NCI-H2227 (cell line): ENCODE measurements at regions not wholly inside any gene's neighbourhood (a gene's known extent, or its start where the extent isn't known, plus 50 kb on each side); places are given as distances from the start of the nearest gene placed in this dataset.

Experiments
- DNase-seq: peaks from one replicate; lab custom pipeline; 2025; ENCODE audit not compliant: unreplicated experiment; lab: John Stamatoyannopoulos, UW

DNA sequence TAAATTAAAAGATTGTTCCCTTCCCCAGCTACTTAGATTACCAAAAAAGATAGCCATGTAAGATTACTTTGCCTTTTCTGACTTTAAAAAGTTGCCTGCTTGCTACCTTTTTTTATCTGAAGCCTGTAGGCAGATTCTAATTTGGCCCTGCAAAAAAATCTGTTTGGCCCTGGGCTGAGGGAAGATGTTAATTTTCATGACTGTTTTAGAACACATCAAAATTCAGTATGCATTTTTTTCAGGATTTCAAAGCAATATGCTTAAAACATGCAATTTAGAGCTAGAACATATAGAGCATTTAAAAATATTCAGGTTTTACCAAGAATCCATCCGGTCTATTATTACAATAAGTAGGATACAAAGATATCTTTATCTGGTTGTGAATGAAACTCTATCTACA, 563.6 kb downstream of the NR2F1-AS1 start:
- no peak for DNase-seq

DNA sequence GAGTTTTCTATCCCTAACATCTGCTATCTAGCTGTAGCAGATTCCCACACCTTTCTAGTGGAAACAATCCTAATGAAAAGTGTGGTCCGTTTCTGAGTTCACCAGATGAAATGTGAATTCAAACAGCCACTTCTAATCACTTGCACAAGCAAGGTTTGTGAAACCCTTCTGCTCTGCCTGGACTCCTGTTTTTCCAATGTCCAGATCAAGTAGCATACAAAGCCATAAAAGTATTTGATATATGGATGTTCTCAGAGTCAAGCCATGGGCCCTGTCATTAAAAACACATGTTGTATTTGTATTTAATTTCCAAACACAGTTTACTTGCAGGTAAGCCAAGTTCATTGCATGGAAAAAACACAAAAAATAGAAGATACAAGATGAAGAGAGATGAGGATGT, 570.4 kb downstream of the NR2F1-AS1 start:
- no peak for DNase-seq

DNA sequence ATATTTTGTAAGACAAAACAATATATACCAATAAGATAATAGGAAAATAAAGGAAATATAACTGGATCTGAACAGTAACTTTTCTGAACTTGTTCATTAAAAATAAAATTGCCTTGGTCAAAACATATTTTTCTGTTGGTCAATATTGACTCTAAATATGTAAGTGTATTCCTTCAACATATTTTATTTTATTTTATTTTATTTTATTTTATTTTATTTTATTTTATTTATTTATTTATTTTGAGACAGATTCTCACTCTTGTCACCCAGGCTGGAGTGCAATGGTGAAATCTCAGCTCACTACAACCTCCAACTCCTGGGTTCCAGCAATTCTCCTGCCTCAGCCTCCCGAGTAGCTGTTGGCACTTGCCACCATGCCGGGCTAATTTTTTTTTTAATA, 571.0 kb downstream of the NR2F1-AS1 start:
- DNase-seq: no peak

DNA sequence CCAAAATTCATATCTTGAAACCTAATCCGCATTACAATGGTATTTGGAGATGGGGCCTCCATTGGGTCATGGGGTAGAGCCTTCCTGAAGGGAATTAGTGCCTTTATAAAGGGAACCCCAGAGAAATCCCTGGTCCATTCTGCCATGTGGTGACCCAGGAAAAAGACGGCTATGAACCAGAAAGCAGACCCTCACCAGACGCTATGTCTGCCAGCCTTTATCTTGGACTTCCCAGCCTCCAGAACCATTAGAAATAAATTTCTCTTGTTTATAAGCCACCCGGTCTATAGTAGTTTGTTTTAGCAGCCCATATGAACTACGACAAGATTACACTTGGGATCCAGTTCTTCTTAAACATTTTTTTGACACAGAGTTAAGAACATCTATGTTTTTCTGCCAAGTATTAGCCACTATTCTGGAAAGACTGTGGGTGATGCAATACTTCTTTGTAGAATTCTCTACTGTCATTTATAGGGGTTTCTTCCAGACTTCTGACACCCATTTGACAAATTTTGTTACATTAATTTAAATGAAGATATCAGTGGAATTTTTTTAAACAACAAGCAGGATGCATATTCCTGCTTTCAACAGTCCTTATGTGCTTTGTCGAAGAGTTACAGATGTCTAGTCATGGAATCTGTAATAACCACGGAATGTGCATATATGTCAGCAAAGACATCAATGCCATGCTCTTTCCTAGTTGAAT, 572.4 kb downstream of the NR2F1-AS1 start:
- DNase-seq: no peak

DNA sequence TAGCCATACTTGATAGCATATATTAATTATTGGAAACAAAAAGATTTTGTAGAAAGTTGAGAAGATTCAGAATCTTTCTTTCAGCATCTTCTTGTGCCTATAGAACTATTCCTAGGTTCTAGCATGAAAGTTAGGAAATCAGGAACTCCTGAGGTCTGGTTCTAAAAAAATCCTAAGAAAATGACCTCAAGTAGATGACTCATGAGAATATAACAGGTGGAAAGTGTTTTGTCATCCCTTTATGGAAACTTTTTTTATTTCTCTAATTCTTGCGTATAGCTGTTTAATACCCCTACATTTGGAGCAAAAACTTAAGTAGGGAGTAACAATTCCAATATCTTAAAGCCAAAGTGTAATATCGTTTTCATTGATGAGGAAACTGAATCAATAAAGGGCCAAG, 574.1 kb downstream of the NR2F1-AS1 start:
- DNase-seq: no peak

DNA sequence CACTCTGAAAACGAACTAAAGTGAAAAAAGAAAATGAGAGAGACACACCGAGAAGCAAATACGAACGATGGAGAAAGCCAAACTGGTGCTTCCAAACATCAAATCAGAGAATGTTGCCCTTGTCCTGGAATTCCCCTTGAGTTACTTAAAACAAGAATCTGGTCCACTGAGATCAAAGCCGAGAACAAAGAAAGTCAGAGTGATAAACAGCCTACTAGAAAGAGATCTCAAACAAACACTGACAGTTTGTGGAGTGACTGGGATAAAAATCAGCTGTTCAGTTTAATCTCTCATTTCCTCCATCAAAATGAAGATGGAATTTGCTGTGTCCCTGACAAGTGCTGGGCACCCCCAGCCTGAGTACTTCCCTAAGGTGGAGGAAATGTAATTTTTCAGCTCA, 582.6 kb downstream of the NR2F1-AS1 start:
- DNase-seq: no peak

DNA sequence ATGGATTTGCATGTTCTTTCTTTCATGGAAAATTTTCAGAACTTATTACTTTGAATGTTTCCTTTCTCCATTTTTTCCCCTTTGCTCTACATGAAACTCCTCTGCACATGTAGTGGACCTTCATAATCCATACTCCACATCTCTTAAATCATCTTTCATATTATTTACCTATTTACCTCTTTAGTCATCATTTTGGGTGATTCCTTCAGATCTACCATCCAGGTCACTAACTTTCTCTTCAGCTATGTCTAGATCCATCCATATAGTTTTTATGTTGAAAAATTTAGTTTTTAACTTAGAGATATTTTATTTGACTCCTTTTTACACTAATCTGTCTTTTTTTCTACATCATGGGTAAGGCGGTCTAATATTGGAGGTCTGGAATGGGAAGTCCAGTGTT, 586.6 kb downstream of the NR2F1-AS1 start:
- no peak for DNase-seq

DNA sequence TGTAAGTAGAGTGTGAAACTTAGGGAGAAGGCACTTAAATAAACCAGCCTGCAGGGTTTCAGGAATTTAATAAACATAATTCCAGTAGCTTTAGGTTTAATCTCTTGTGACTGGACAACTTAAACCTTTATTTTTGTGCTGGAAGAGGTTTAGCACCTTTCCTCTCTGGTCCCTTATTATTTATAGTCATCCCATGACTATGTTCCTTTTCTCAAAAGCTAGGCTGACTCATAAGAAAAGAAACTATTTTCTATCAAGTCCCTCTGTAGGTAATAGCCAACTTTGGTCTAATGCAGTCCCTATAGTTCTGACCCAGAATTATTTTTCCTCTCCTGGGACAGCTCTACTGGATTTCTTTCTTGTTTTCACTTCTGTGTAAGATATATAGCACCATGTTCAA, 588.9 kb downstream of the NR2F1-AS1 start:
- DNase-seq: no peak

DNA sequence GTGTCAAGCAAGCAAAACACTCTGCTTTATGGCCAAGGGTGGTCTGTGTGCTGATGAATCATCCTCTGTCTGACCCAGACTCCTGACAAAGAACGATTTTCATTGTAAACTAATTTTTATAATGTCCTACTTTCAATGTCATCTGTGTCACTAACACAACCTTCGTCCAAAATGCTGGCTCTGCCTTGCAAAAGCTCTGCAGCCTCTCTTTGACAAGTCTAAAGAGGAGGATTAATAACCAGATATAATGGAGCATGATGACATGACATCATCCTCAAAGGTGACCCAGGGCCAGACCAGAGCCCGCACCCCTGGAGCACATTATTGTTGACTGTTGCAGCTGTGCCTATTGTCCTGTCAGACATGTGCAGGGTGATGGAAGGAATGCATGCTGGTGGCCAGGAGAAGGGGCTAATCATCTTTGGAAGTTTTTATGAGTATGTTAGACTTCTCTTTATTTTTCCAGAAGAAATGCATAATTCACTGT, 589.4 kb downstream of the NR2F1-AS1 start:
- peak; percentile 41 for DNase-seq

DNA sequence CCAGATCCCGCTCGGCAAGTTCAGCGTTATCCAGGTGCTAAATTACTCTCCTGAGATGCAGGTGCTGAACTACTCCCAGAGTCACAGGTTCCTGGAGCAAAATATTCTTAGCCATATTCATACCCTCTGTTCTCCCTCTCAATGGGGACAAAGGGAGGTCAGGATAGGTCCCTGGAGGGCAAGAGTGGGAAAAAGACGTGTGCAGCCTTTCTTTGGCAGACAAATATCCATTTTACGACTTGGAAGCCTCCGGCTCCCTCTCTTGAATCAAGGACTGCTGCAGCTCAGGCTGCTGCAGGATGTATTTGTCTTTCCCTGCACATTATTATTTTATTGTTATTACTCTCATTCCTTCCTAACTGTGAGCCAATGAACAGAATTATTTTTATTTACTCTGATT, 590.2 kb downstream of the NR2F1-AS1 start:
- no peak for DNase-seq

DNA sequence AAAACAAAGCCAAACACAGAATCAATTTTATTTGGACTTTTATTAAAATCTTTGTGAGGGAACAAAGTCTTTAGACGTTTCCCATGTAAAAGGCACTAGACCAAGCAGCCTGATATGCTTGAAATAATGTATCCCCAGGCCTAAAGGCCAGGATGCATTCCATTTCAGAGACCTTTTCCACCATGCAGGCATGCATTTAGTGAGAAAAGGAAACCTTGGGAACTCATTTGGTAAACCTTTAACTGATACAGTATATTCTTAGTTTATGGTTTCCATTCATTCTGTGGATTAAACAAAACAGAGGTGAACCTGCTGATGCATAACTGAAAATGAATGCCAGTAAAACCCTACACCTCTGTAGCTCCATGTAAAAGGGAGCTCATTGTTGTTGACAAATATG, 600.0 kb downstream of the NR2F1-AS1 start:
- DNase-seq: no peak

DNA sequence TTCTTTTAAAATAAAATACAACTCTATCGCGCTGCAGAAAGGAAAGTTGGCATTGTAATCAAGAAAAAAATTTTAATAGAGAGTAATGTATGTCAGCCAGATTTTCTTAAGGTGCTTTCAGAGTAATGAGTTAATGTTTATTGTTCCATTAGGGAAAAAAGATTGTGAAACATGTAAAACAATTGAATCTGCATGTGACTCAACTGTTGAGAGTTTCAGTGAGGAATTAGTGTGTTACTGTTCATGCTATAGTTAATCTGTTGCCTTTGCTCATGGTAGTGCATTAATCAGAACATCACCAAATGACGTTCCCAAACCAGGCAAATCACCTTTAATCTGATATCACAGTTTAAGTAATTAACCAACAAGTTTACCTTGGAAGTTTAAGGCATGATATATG, 600.5 kb downstream of the NR2F1-AS1 start:
- no peak for DNase-seq

DNA sequence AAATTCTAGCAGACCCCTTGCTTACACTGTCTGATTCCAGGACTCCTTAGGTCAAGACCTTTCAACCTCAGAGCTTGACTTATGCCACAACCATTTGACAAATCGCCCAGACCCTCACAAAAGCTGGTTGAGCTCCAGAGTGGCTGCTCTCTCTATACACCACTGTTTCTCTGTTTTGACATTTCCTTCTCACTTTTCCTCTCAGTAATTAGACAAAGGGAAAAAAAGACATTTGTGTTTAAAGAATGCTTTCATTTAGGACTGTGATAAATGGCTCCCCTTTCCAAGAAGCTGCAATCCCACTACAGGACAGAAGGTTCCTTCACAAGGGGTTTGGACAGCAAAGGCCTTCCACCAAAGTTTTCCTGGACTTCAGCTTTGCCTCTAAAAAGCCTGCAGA, 601.3 kb downstream of the NR2F1-AS1 start:
- no peak for DNase-seq

DNA sequence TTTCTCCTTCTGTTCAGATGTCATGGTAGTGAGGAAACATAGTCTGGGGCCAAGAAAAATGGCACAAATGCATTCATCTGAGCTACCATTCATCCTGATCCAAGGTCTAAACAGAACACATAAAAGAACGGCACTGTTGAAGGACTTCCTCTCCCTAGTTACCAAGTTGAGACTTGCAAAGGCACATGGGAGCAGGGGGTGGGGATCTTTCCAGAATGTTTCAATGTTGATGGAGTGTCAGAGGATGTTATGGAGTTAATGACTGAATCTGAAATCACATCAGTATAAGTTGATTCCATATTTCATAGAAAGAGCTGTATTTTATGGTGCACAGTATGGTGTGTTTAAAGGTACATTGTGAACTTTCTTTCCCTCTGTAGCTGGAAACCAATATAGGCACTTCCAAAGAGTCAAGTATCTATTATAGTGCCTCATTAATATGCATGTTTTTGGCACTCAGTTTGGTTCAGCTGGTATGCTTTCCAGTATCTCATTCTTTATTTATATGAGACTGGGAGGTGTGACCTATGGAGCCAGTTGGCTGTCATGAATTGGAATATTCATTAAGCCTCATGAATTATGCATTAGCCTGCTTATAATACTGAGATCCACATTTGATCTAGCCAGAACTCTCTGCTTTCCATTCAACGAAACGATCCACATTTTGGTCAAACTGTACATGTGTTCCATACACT, 603.0 kb downstream of the NR2F1-AS1 start:
- DNase-seq: no peak

DNA sequence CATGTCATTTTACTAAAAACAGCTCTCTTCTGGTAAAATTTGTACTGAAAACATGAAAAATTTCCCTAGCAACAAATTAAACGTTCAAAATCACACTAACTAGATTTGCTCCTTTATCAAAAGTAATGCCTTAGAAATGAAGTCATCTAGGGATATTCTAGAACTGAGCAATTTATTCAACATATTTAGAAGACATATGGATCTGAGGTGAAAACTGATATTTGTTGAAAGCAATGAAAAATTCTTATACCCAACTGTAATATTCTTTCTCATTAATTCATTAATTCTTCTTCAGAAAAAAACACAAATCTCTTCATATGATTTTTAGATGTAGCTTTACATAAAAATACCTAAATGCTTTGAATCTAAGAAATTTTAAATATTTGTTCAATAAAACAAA, 604.9 kb downstream of the NR2F1-AS1 start:
- no peak for DNase-seq

DNA sequence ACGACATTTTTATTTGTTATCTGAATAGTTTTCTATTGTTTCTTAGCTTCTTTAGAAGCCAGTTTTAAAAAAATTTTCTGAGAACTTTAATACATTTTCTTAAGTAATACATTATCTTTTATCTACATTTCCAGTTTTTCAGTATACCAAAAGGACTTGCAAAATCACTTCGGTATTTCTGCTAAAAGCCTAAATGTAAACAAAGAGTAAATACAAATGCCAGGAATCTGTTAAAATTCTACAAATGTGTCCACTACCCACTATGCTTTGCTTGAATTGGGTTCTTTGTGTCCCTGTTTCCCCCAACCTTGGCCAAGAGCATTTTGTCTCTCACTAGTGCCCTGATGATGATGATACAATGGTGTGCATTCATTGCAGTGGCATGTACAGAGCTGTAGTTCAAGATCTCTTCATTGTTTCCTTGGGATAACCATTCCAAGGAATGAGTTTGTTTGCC, 611.2 kb downstream of the NR2F1-AS1 start:
- DNase-seq: no peak

DNA sequence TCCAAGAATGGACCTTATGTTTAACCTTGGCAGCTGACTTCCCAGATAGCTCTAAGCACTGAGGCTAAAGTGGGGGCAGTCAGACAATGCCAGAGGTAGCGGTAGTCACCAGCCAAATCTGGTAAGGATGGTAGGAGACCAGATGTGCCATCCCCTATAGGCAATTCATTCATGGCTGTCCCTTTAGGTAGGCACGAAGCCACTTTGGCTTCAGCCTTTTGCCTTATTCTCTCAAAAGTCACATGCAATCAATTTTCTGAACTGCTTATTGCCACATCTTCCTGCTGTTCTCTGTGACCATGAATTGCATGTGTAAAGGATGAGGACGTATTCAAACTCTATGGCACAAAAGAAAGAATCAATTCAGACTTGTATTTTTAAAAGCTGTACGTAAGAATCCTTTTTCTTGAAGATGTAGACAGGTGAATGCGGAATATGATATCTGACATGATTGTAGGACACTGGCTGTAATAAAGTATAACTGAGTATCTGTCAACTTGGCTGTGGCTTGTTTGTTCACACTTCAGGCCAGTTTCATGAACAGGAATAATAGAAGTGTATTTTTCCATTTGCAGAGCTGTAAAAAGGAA, 611.7 kb downstream of the NR2F1-AS1 start:
- no peak for DNase-seq

DNA sequence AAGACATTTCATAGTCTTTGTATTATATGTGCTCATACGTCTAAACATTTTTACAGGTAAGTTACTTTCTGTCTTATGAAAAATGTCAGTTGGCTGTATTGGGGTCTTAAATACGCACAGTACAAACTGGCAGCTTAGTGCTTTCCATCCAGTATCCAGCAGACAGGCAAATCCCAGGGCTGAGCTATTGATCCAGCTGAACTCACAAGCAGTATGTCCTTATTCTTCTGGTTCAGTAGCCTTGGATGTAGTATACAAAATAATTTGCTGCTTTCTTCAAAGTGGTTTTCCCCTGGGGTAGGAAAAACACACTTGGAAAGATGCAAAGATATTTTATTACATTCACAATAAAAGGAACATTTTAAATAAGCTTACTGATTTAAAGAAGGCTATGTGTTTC, 617.2 kb downstream of the NR2F1-AS1 start:
- no peak for DNase-seq

DNA sequence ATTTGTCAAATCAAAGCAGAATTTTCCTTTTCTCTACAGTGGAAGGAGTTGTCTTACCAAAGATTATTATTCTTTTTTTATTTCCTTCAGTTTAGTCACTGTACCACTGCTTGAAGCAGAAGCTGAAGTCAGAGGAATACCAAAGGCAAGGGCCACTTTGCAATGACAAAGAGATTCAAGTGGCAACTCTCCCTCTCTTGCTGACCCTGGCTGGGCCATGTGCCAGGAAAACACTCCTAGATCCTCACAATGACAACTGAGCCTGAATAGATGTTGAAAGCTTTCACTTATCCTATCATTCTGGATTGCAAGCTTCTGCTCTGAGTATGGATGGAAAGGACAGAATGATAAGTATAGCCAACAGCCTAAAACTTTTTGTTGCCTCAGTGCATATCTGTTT, 618.3 kb downstream of the NR2F1-AS1 start:
- DNase-seq: peak; percentile 72

DNA sequence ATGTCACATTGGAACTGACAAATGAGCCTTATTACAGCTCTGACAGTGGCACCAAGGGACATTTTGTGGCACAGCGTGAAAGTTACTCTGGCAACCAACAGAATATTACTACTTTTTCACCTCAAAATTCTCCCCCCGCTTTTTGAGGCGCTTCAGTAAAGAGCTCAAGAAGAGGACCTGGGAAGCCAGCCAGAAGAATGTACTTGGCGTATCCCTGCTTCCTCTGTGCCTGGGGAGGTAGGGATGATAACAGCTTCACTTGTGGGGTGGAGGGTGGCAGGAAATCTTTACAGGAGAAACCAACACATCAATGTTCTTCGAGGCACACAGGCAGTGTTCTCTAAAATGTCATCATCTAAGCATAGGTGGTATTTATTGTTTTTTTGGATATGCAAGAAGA, 624.1 kb downstream of the NR2F1-AS1 start:
- no peak for DNase-seq

DNA sequence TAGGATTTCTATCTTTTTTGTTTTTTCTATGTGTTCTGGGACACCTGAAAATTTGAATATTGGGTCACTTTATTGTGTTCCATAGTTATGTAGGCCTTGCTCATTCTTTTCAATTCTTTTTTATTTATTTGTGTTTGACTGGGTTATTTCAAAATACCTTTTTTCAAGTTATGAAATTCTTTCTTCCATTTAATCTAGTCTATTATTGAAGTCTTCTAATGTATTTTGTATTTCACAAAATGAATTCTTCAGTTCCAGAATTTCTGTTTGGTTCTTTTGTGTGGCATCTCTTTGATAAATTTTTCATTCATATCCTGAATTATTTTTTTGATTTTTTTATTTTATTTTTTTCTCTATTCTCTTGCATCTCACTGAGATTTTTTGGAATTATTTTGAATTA, 628.8 kb downstream of the NR2F1-AS1 start:
- peak; percentile 1 for DNase-seq

DNA sequence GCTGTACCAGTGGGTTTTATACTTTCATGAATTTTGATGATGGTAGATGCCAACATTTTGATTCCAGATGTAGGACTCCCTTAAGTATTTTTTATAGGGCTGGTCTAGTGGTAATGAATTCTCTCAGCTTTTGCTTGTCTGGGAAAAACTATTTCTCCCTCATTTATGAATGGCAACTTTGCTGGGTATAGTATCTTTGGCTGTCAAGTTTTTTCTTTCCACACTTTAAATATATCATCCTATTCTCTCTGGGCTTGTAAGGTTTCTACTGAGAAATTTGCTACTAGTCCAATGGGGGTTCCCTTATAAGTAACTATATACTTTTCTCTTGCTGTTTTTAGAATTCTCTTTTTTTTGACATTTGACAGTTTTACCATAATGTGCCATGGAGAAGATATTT, 629.3 kb downstream of the NR2F1-AS1 start:
- DNase-seq: no peak
